T-cell (primary cell): ENCODE measurements at regions not wholly inside any gene's neighbourhood (a gene's known extent, or its start where the extent isn't known, plus 50 kb on each side); places are given as distances from the start of the nearest gene placed in this dataset.

Experiments used
- ATAC-seq, 4 experiments: fragments of 200-7000 bp in 3 of 4; fragments of 150-1000 bp in 1 of 4; cut with Tn5 transposase; replicated peaks in 1 of 4; 1 replicate in 3 of 4; 2 replicates in 1 of 4; pipeline ENCODE4 v1.10.0; 2021; ENCODE audit warnings: moderate library complexity in 3 of 4, mild to moderate bottlenecking in 2 of 4, moderate number of reproducible peaks in 1 of 4
- CTCF ChIA-PET, 2 donors: fragments of 300-600 bp; sonication (Branson Sonifier 250); formaldehyde crosslinking; loops; one replicate each; lab custom pipeline; 2022; ENCODE audit warnings: antibody characterized with exemption in 2 of 2; lab: Charles Lee
- POLR2A ChIA-PET, 2 donors: fragments of 300-600 bp; sonication (Branson Sonifier 250); formaldehyde crosslinking; loops; one replicate each; lab custom pipeline; 2022; ENCODE audit warnings: antibody characterized with exemption in 2 of 2; lab: Charles Lee
- DNase-seq, 35 experiments: peaks; one replicate each; pipeline versions ENCODE4 v3.0.0 to v3.0.0-alpha.2; 2013 to 2023
- H3K27ac ChIP-seq: one replicate; pipeline ENCODE4 v1.5.1; 2013; ENCODE audit warnings: low read length
- H3K27me3 ChIP-seq, 2 experiments: replicated peaks in 1 of 2; 1 replicate in 1 of 2; 2 replicates in 1 of 2; pipeline versions ENCODE4 v1.6.1 to v1.7.0; 2013; ENCODE audit warnings: low read length in 1 of 2, mixed read lengths in 1 of 2; ENCODE audit not compliant: control insufficient read depth in 2 of 2, insufficient read depth in 2 of 2; ENCODE audit errors: extremely low read depth in 1 of 2
- H3K36me3 ChIP-seq, 2 donors: 1 replicate in 1 of 2; 2 replicates in 1 of 2; pipeline versions ENCODE4 v1.6.1 to v1.7.0; 2013; ENCODE audit warnings: low read length in 1 of 2; ENCODE audit not compliant: control insufficient read depth in 2 of 2, insufficient read depth in 1 of 2; ENCODE audit errors: extremely low read depth in 1 of 2
- H3K4me1 ChIP-seq, 2 experiments: 1 replicate in 1 of 2; 2 replicates in 1 of 2; pipeline versions ENCODE4 v1.6.1 to v1.7.0; 2013; ENCODE audit warnings: low read length in 2 of 2, mixed read lengths in 1 of 2; ENCODE audit not compliant: insufficient read depth in 2 of 2, control insufficient read depth in 1 of 2; ENCODE audit errors: extremely low read depth in 1 of 2
- H3K4me3 ChIP-seq, 2 donors: 1 replicate in 1 of 2; 2 replicates in 1 of 2; pipeline versions ENCODE4 v1.5.1 to v1.7.0; 2013; ENCODE audit warnings: mild to moderate bottlenecking in 2 of 2, low read length in 1 of 2, moderate library complexity in 1 of 2; ENCODE audit not compliant: control insufficient read depth in 1 of 2; ENCODE audit errors: extremely low read depth in 1 of 2
- H3K9me3 ChIP-seq: 2 replicates; pipeline ENCODE4 v1.7.0; 2013
- H3K27ac Mint-ChIP-seq, 2 donors: one replicate each; pipeline ENCODE4 v1.8.0; 2020 to 2021; ENCODE audit warnings: mild to moderate bottlenecking in 2 of 2, mixed read lengths in 2 of 2
- H3K27me3 Mint-ChIP-seq, 2 donors: one replicate each; pipeline ENCODE4 v1.8.0; 2021 to 2022; ENCODE audit warnings: mixed read lengths in 2 of 2
- H3K36me3 Mint-ChIP-seq: one replicate; pipeline ENCODE4 v1.8.0; 2021; ENCODE audit warnings: mixed read lengths
- H3K4me1 Mint-ChIP-seq, 3 donors: one replicate each; pipeline ENCODE4 v1.8.0; 2020 to 2022; ENCODE audit warnings: mixed read lengths in 3 of 3, mild to moderate bottlenecking in 1 of 3
- H3K4me3 Mint-ChIP-seq, 3 donors: one replicate each; pipeline ENCODE4 v1.8.0; 2020 to 2022; ENCODE audit warnings: mild to moderate bottlenecking in 3 of 3, mixed read lengths in 3 of 3, moderate library complexity in 3 of 3
- H3K9me3 Mint-ChIP-seq, 3 donors: one replicate each; pipeline ENCODE4 v1.8.0; 2020 to 2022; ENCODE audit warnings: mixed read lengths in 3 of 3
- WGBS: methylation state at CpG from one replicate; pipeline ENCODE4 v1.1.5; 2013; ENCODE audit warnings: missing lambda C conversion rate; ENCODE audit not compliant: insufficient coverage; 5-methylcytosine and 5-hydroxymethylcytosine counted together

DNA sequence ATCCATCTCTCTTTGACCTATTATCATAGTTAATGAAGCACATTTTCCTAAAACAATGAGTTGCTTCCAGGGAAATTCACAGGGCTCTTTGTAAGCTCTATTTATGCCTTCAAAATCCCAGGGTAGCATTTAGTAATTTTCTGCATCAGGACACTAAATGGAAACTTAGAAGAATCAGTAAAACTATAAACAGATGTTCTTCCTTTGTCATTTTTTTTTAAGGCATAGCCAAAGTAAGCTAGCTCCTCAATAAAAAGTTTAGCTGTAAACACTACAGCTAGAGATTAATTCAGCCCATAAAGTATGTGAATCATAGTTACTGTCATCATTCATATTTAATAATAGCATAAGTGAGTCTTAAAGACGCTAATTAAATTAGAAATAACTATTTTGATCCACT, 79.3 kb downstream of the RPL22L1 start:
- ChIA-PET CTCF (no interaction called here), POLR2A (no interaction called here)
- no peak overlapping the region for H3K27ac ChIP-seq
- Mint-ChIP-seq H3K4me1 (no peaks in the 10 kb centered on the region), H3K9me3 (no peaks in the 10 kb centered on the region), H3K4me3 (no peak overlapping the region), H3K36me3 (no peaks in the 10 kb centered on the region), H3K27me3 (peaks cover under 1 to 22% of the 10 kb centered on the region in 2 donors), H3K27ac (no peak overlapping the region)
- no peaks in the 10 kb centered on the region for H3K27me3 ChIP-seq
- no peaks in the 10 kb centered on the region for H3K9me3 ChIP-seq
- DNase-seq (no peak), ATAC-seq (no peak)
- no CpG with 5 or more reads among the region's 1 CpG for WGBS
- no peaks in the 10 kb centered on the region for H3K36me3 ChIP-seq
- no peak overlapping the region for H3K4me3 ChIP-seq
- H3K4me1 ChIP-seq: no peaks in the 10 kb centered on the region

DNA sequence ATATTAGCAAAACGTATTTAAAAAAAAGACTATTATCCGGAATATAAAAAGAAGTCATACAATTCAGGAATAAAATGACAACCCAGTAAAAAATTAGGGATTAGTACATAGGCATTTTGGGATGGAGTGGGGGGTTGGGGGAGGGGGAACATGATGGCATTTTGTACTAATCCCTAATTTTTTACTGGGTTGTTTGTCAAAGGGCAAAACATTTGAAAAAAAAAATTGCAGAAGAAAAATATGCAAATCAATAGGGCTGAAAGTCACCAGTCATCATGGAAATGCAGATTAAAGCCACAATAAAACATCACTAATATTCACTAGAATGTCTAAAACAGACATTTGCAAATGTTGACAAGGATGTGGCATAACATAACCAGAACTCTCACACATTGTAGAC, 82.5 kb downstream of the RPL22L1 start:
- Histone ChIP-seq H3K4me3 (no peak overlapping the region), H3K4me1 (no peaks in the 10 kb centered on the region), H3K9me3 (no peaks in the 10 kb centered on the region), H3K27ac (no peak overlapping the region), H3K27me3 (no peaks in the 10 kb centered on the region), H3K36me3 (no peaks in the 10 kb centered on the region)
- ATAC-seq: no peak
- WGBS: no CpG with 5 or more reads among the region's 2 CpGs
- H3K4me1 Mint-ChIP-seq: no peaks in the 10 kb centered on the region
- no peaks in the 10 kb centered on the region for H3K9me3 Mint-ChIP-seq
- H3K27ac Mint-ChIP-seq: no peak overlapping the region
- peaks cover 22 to 42% of the 10 kb centered on the region in 2 donors for H3K27me3 Mint-ChIP-seq
- CTCF ChIA-PET: no interaction called here
- POLR2A ChIA-PET: no interaction called here
- H3K36me3 Mint-ChIP-seq: no peaks in the 10 kb centered on the region
- H3K4me3 Mint-ChIP-seq: no peak overlapping the region
- DNase-seq: no peak

DNA sequence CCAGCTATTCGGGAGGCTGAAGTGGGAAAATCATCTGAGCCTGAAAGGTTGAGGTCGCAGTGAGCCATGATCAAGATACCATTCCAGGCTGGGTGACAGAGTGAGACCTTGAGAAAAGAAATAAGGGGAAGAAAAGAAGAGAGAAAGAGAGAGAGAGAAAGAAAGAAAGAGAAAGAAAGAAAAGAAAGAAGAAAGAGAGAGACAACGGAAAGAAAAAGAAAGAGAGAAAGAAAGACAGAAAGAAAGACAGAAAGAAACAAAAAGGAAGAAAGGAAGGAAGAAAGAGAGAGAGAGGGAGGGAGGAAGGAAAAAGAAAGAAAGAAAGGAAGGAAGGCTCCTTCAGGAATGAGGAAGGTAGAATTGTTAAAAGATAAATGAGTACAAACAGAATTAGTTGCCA, 84.5 kb downstream of the RPL22L1 start:
- Histone ChIP-seq H3K36me3 (no peaks in the 10 kb centered on the region), H3K27me3 (no peaks in the 10 kb centered on the region), H3K27ac (no peak overlapping the region), H3K4me1 (no peaks in the 10 kb centered on the region), H3K4me3 (no peak overlapping the region), H3K9me3 (no peaks in the 10 kb centered on the region)
- H3K27ac Mint-ChIP-seq: no peak overlapping the region
- H3K27me3 Mint-ChIP-seq: peaks cover 30 to 42% of the 10 kb centered on the region in 2 donors
- no peaks in the 10 kb centered on the region for H3K9me3 Mint-ChIP-seq
- H3K36me3 Mint-ChIP-seq: no peaks in the 10 kb centered on the region
- no peak overlapping the region for H3K4me3 Mint-ChIP-seq
- ChIA-PET CTCF (no interaction called here), POLR2A (no interaction called here)
- WGBS: 91% methylated on average over 3 of the region's 3 CpGs
- no peaks in the 10 kb centered on the region for H3K4me1 Mint-ChIP-seq
- ATAC-seq: no peak
- no peak for DNase-seq

DNA sequence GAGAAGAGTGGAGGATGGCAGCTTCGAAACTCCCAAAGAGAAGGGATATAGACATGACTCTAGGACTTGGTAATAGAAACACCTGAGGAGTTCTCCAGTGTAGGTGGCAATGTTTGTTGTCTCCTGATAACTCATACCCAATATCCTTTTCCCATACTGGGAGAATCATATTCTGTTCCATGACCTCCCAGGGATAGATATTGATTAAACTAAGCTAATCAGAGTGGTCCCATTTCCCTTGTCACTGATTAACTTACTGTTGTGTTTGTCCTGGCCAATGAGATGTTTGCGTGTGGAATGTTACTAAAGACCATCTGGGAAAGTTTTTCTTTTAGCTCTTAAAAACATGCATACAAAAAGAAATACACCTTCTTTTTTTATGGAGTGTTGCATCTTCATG, 85.6 kb downstream of the RPL22L1 start:
- ATAC-seq (no peak), DNase-seq (no peak)
- ChIA-PET CTCF (no interaction called here), POLR2A (no interaction called here)
- H3K36me3 Mint-ChIP-seq: no peaks in the 10 kb centered on the region
- Histone ChIP-seq H3K27me3 (no peaks in the 10 kb centered on the region), H3K9me3 (no peaks in the 10 kb centered on the region), H3K27ac (no peak overlapping the region), H3K4me3 (no peak overlapping the region), H3K36me3 (no peaks in the 10 kb centered on the region), H3K4me1 (no peaks in the 10 kb centered on the region)
- no peak overlapping the region for H3K4me3 Mint-ChIP-seq
- H3K27ac Mint-ChIP-seq: no peak overlapping the region
- no peaks in the 10 kb centered on the region for H3K9me3 Mint-ChIP-seq
- peaks cover 32 to 43% of the 10 kb centered on the region in 2 donors for H3K27me3 Mint-ChIP-seq
- 75% methylated on average over 1 of the region's 2 CpGs for WGBS
- no peaks in the 10 kb centered on the region for H3K4me1 Mint-ChIP-seq

DNA sequence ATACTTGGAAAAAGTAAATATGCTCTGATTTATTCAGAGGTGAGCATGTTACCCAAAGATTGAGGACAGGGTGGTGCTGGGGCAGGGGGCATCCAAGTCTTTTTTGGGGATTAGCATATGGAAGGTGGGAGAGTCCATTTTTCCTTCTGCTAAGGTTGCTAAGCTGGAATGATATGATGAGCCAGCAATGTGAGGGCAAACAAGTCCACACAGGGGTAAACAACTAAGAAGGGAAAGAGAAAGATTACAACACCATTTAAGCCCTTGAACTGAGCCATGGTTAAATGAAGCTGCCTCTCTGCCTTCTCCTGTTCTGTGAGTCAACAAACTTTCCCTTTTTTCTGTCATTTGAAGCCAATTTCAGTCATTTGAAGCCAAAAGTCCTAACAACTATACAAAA, 89.0 kb downstream of the RPL22L1 start:
- no peaks in the 10 kb centered on the region for H3K4me1 Mint-ChIP-seq
- ChIA-PET CTCF (no interaction called here), POLR2A (no interaction called here)

DNA sequence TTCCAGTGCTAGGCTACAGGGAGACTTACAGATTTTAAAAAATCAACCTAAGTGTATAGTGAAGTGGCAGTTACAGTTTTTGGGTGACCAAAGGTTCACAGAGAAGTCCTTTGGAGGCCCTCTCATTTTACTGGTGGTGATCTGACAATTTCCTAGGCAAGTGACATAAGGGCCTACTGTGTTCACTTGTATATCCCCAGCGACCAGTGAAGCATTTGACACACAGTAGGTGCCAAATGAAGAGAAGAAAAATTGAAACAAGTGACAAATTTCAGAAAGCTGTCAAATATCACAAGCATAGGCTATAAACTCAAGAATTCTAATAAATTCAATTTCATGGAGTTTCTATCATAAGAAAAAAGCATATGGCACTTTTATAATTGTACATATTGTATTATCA, 89.5 kb downstream of the RPL22L1 start:
- Histone ChIP-seq H3K9me3 (no peaks in the 10 kb centered on the region), H3K36me3 (no peaks in the 10 kb centered on the region), H3K27me3 (peaks cover 0 to 3% of the 10 kb centered on the region in 2 experiments), H3K27ac (no peak overlapping the region), H3K4me1 (no peaks in the 10 kb centered on the region), H3K4me3 (no peak overlapping the region)
- WGBS: no CpG with 5 or more reads among the region's 1 CpG
- Mint-ChIP-seq H3K4me3 (no peak overlapping the region), H3K27ac (no peak overlapping the region), H3K4me1 (no peaks in the 10 kb centered on the region), H3K27me3 (peaks cover 44 to 48% of the 10 kb centered on the region in 2 donors), H3K9me3 (peaks cover 0 to 4% (median 0%) of the 10 kb centered on the region in 3 donors), H3K36me3 (no peaks in the 10 kb centered on the region)
- CTCF ChIA-PET: no interaction called here
- ATAC-seq (no peak), DNase-seq (no peak)
- POLR2A ChIA-PET: no interaction called here

More for the DNA sequence above, 89.0 kb downstream of the RPL22L1 start:
- DNase-seq: no peak
- Histone ChIP-seq H3K4me1 (no peaks in the 10 kb centered on the region), H3K27me3 (peaks cover 0 to 3% of the 10 kb centered on the region in 2 experiments), H3K36me3 (no peaks in the 10 kb centered on the region), H3K9me3 (no peaks in the 10 kb centered on the region), H3K27ac (no peak overlapping the region), H3K4me3 (no peak overlapping the region)
- H3K9me3 Mint-ChIP-seq: peaks cover 0 to 4% (median 0%) of the 10 kb centered on the region in 3 donors
- no peak overlapping the region for H3K27ac Mint-ChIP-seq
- ATAC-seq: no peak
- H3K4me3 Mint-ChIP-seq: no peak overlapping the region
- H3K36me3 Mint-ChIP-seq: no peaks in the 10 kb centered on the region
- H3K27me3 Mint-ChIP-seq: peaks cover 44 to 46% of the 10 kb centered on the region in 2 donors
